ENCODE measurements at regions not wholly inside any gene's neighbourhood (a gene's known extent, or its start where the extent isn't known, plus 50 kb on each side); places are given as distances from the start of the nearest gene placed in this dataset.
"Not testable (repeated sequence)": the region's sequence is repeated elsewhere in the genome, so short reads cannot be mapped to it uniquely, and the experiment has no call there.

GRCh38 chr1:47604869-47605268, 167.0 kb downstream of the FOXD2 start:
- DNase-seq, result not testable (repeated sequence)

- no peak for DNase-seq
Observed at GRCh38 chr1:47608296-47608875, 170.5 kb downstream of the FOXD2 start.

GRCh38 chr1:47611992-47612391, 174.1 kb downstream of the FOXD2 start:
- no peak for DNase-seq

GRCh38 chr1:47612819-47613218, 175.0 kb downstream of the FOXD2 start:
- DNase-seq, result no peak

GRCh38 chr1:47616036-47616435, 178.2 kb downstream of the FOXD2 start:
- DNase-seq, result no peak

GRCh38 chr1:47616906-47617305, 179.1 kb downstream of the FOXD2 start:
- DNase-seq, result no peak

- DNase-seq, result no peak
Observed at GRCh38 chr1:47617381-47618221, 179.8 kb downstream of the FOXD2 start.

GRCh38 chr1:47618222-47618720, 180.4 kb downstream of the FOXD2 start:
- no peak for DNase-seq

- no peak for DNase-seq
Observed at GRCh38 chr1:47618830-47619229, 181.0 kb downstream of the FOXD2 start.

- DNase-seq, result no peak
Observed at GRCh38 chr1:47621483-47621882, 183.6 kb downstream of the FOXD2 start.

GRCh38 chr1:47621977-47622376, 184.1 kb downstream of the FOXD2 start:
- no peak for DNase-seq

- DNase-seq, result no peak
Observed at GRCh38 chr1:47622776-47623556, 185.1 kb downstream of the FOXD2 start.

GRCh38 chr1:47623557-47623940, 185.7 kb downstream of the FOXD2 start:
- DNase-seq, result no peak

GRCh38 chr1:47624531-47624930, 186.7 kb downstream of the FOXD2 start:
- DNase-seq, result peak; percentile 8

GRCh38 chr1:47627016-47627415, 189.2 kb downstream of the FOXD2 start:
- no peak for DNase-seq

- no peak for DNase-seq
Observed at GRCh38 chr1:47627471-47628370, 189.9 kb downstream of the FOXD2 start.

- DNase-seq, result no peak
Observed at GRCh38 chr1:47629201-47629600, 191.4 kb downstream of the FOXD2 start.

- DNase-seq, result no peak
Observed at GRCh38 chr1:47630346-47630745, 192.5 kb downstream of the FOXD2 start.

- no peak for DNase-seq
Observed at GRCh38 chr1:47631411-47631995, 193.7 kb downstream of the FOXD2 start.

- no peak for DNase-seq
Observed at GRCh38 chr1:47635111-47635510, 197.3 kb downstream of the FOXD2 start.

- no peak for DNase-seq
Observed at GRCh38 chr1:47635597-47635996, 197.8 kb downstream of the FOXD2 start.

GRCh38 chr1:47637111-47637685, 199.4 kb downstream of the FOXD2 start:
- DNase-seq, result no peak

Measured in CD4-positive, alpha-beta T cell treated with Interleukin-6 for 4 hours (primary cell).